CD14-positive monocyte (primary cell): ENCODE measurements at regions not wholly inside any gene's neighbourhood (a gene's known extent, or its start where the extent isn't known, plus 50 kb on each side); places are given as distances from the start of the nearest gene placed in this dataset.

ENCODE experiments used
- DNase-seq, 3 donors: peaks; one replicate each; pipeline ENCODE4 v3.0.0-alpha.2; 2011 to 2022
- H2AFZ ChIP-seq: 2 replicates; pipeline ENCODE4 v1.6.0; 2012; ENCODE audit warnings: mild to moderate bottlenecking, low read depth, low read length, inconsistent platforms; ENCODE audit not compliant: insufficient read depth, poor library complexity, severe bottlenecking
- H3K27ac ChIP-seq, 2 donors: 1 replicate in 1 of 2; 2 replicates in 1 of 2; pipeline ENCODE4 v1.5.1; 2012 to 2013; ENCODE audit warnings: low read length in 2 of 2, control low read depth in 1 of 2, inconsistent platforms in 1 of 2, low read depth in 1 of 2, mild to moderate bottlenecking in 1 of 2
- H3K27me3 ChIP-seq, 2 donors: one replicate each; pipeline versions ENCODE4 v1.6.0 to v1.6.1; 2011 to 2013; ENCODE audit warnings: low read length in 2 of 2; ENCODE audit not compliant: control insufficient read depth in 2 of 2, insufficient read depth in 2 of 2
- H3K36me3 ChIP-seq, 2 donors: replicated peaks in 1 of 2; 1 replicate in 1 of 2; 2 replicates in 1 of 2; pipeline versions ENCODE4 v1.5.1 to v1.6.1; 2012 to 2013; ENCODE audit warnings: low read length in 2 of 2, control low read depth in 1 of 2, inconsistent platforms in 1 of 2, mild to moderate bottlenecking in 1 of 2; ENCODE audit not compliant: insufficient read depth in 2 of 2, control insufficient read depth in 1 of 2
- H3K4me1 ChIP-seq, 2 donors: 1 replicate in 1 of 2; 2 replicates in 1 of 2; pipeline versions ENCODE4 v1.5.1 to v1.6.1; 2012 to 2013; ENCODE audit warnings: low read length in 2 of 2, control low read depth in 1 of 2, inconsistent platforms in 1 of 2, mild to moderate bottlenecking in 1 of 2, moderate library complexity in 1 of 2; ENCODE audit not compliant: insufficient read depth in 2 of 2, control insufficient read depth in 1 of 2
- H3K4me2 ChIP-seq: replicated peaks from 2 replicates; pipeline ENCODE3; 2012; ENCODE audit warnings: low read length, moderate library complexity, mild to moderate bottlenecking; ENCODE audit not compliant: poor library complexity, severe bottlenecking; ENCODE audit errors: extremely low read depth
- H3K4me3 ChIP-seq, 3 experiments: fragments of 200-600 bp in 1 of 3; sonication (generic) in 1 of 3; replicated peaks in 1 of 3; 1 replicate in 2 of 3; 2 replicates in 1 of 3; pipeline ENCODE4 v1.5.1; 2011 to 2013; ENCODE audit warnings: low read length in 3 of 3, mild to moderate bottlenecking in 3 of 3, control low read depth in 2 of 3, low read depth in 2 of 3, inconsistent platforms in 1 of 3, moderate library complexity in 1 of 3
- H3K79me2 ChIP-seq: 2 replicates; pipeline ENCODE4 v1.6.0; 2012; ENCODE audit warnings: mild to moderate bottlenecking, control low read depth, inconsistent platforms, low read length, moderate library complexity; ENCODE audit not compliant: insufficient read depth
- H3K9ac ChIP-seq: 2 replicates; pipeline ENCODE4 v1.6.0; 2017; ENCODE audit warnings: low read length, mild to moderate bottlenecking; ENCODE audit not compliant: insufficient read depth, poor library complexity, severe bottlenecking
- H3K9me3 ChIP-seq, 2 donors: replicated peaks in 1 of 2; 1 replicate in 1 of 2; 2 replicates in 1 of 2; pipeline versions ENCODE4 v1.5.1 to v1.6.1; 2012 to 2013; ENCODE audit warnings: low read length in 2 of 2, control low read depth in 1 of 2; ENCODE audit not compliant: control insufficient read depth in 1 of 2, insufficient read depth in 1 of 2
- H4K20me1 ChIP-seq: 2 replicates; pipeline ENCODE4 v1.6.0; 2012; ENCODE audit warnings: mild to moderate bottlenecking, low read length, control low read depth, moderate library complexity; ENCODE audit not compliant: insufficient read depth
- H3K27ac Mint-ChIP-seq, 7 donors: one replicate each; pipeline ENCODE4 v1.8.0; 2020; ENCODE audit warnings: mild to moderate bottlenecking in 7 of 7, mixed read lengths in 7 of 7, moderate library complexity in 6 of 7, inconsistent platforms in 2 of 7
- H3K27me3 Mint-ChIP-seq, 3 donors: one replicate each; pipeline ENCODE4 v1.8.0; 2021 to 2022; ENCODE audit warnings: low read depth in 3 of 3, mild to moderate bottlenecking in 3 of 3, mixed read lengths in 3 of 3, moderate library complexity in 3 of 3, inconsistent platforms in 1 of 3
- H3K36me3 Mint-ChIP-seq, 2 donors: one replicate each; pipeline ENCODE4 v1.8.0; 2020; ENCODE audit warnings: mixed read lengths in 2 of 2, inconsistent platforms in 1 of 2, mild to moderate bottlenecking in 1 of 2
- H3K4me1 Mint-ChIP-seq: one replicate; pipeline ENCODE4 v1.8.0; 2020; ENCODE audit warnings: mild to moderate bottlenecking, mixed read lengths
- H3K4me3 Mint-ChIP-seq, 2 donors: one replicate each; pipeline ENCODE4 v1.8.0; 2020; ENCODE audit warnings: mild to moderate bottlenecking in 2 of 2, mixed read lengths in 2 of 2, moderate library complexity in 1 of 2
- H3K9me3 Mint-ChIP-seq, 7 donors: one replicate each; pipeline ENCODE4 v1.8.0; 2020 to 2022; ENCODE audit warnings: mixed read lengths in 7 of 7, mild to moderate bottlenecking in 6 of 7, moderate library complexity in 6 of 7, inconsistent platforms in 2 of 7
- CTCF ChIP-seq: fragments of 200-600 bp; IDR thresholded peaks from one replicate; pipeline ENCODE4 v1.8.0; 2022; ENCODE audit warnings: antibody characterized with exemption, mild to moderate bottlenecking
- WGBS: methylation state at CpG from one replicate; pipeline ENCODE4 v1.1.5; 2013; ENCODE audit warnings: missing lambda C conversion rate; ENCODE audit not compliant: insufficient coverage; 5-methylcytosine and 5-hydroxymethylcytosine counted together
- intact Hi-C, 2 donors: fragments of 100-400 bp; cut with micrococcal nuclease; formaldehyde crosslinking; loops; one replicate each; pipeline versions ENCODE4 v1.15.0 to v1.15.1; 2023

GRCh38 chr7:55279080-55279845, 85.9 kb upstream of the LANCL2 start:
- Histone ChIP-seq H3K27me3 (no peaks in the 10 kb centered on the region), H3K9me3 (no peaks in the 10 kb centered on the region), H3K79me2 (no peaks in the 10 kb centered on the region), H2AFZ (no peak overlapping the region), H3K36me3 (no peaks in the 10 kb centered on the region), H3K4me3 (no peak overlapping the region), H3K27ac (no peak overlapping the region), H3K4me2 (no peak overlapping the region), H3K9ac (no peak overlapping the region), H3K4me1 (no peaks in the 10 kb centered on the region), H4K20me1 (no peaks in the 10 kb centered on the region)
- WGBS: 85% methylated on average over 13 of the region's 14 CpGs
- intact Hi-C loops: no loop called here
- no peaks in the 10 kb centered on the region for H3K36me3 Mint-ChIP-seq
- no peaks in the 10 kb centered on the region for H3K4me1 Mint-ChIP-seq
- H3K9me3 Mint-ChIP-seq: no peaks in the 10 kb centered on the region
- no peak overlapping the region for H3K27ac Mint-ChIP-seq
- H3K4me3 Mint-ChIP-seq: no peak overlapping the region
- no peak for TF ChIP-seq CTCF
- peaks cover 0 to 5% (median 3%) of the 10 kb centered on the region in 3 donors for H3K27me3 Mint-ChIP-seq
- no peak for DNase-seq

- no peaks in the 10 kb centered on the region for H4K20me1 ChIP-seq
- peak; percentile 18 to 41 (median 26) for DNase-seq
- no peaks in the 10 kb centered on the region for H3K27me3 ChIP-seq
- no peaks in the 10 kb centered on the region for H3K4me1 ChIP-seq
- intact Hi-C loops: loop anchor here (2.0 to 5.0 kb wide), 2 partner anchors 132 to 135 kb away; no protein-coding TSS in a partner anchor
- no peak overlapping the region for H3K27ac ChIP-seq
- no peak overlapping the region for H3K4me3 Mint-ChIP-seq
- TF ChIP-seq CTCF: peak; percentile 58
- no peak overlapping the region for H2AFZ ChIP-seq
- H3K4me3 ChIP-seq: no peak overlapping the region
- H3K36me3 Mint-ChIP-seq: no peaks in the 10 kb centered on the region
- H3K79me2 ChIP-seq: no peaks in the 10 kb centered on the region
- H3K36me3 ChIP-seq: no peaks in the 10 kb centered on the region
- H3K4me1 Mint-ChIP-seq: no peaks in the 10 kb centered on the region
- H3K9me3 ChIP-seq: no peaks in the 10 kb centered on the region
- no peaks in the 10 kb centered on the region for H3K9me3 Mint-ChIP-seq
- no CpG with 5 or more reads among the region's 3 CpGs for WGBS
- H3K9ac ChIP-seq: no peak overlapping the region
- H3K4me2 ChIP-seq: no peak overlapping the region
- no peak overlapping the region for H3K27ac Mint-ChIP-seq
- H3K27me3 Mint-ChIP-seq: peaks cover 0 to 5% (median 0%) of the 10 kb centered on the region in 3 donors
These were observed 85.1 kb upstream of the LANCL2 start for GRCh38 chr7:55280031-55280454.
